WTC11 (cell line): ENCODE measurements at regions not wholly inside any gene's neighbourhood (a gene's known extent, or its start where the extent isn't known, plus 50 kb on each side); places are given as distances from the start of the nearest gene placed in this dataset.
A peak's percentile ranks its signal among the peaks of the same experiment; 100 is the strongest.

Source experiments
- ATAC-seq: fragments of 200-7000 bp; cut with Tn5 transposase; 2 replicates; pipeline ENCODE4 v1.10.0; 2021; ENCODE audit warnings: mild to moderate bottlenecking, moderate library complexity
- CTCF ChIA-PET: fragments of 300-600 bp; sonication (Branson Sonifier 250); formaldehyde crosslinking; loops from one replicate; lab custom pipeline; 2021; ENCODE audit warnings: antibody characterized with exemption; lab: Charles Lee
- POLR2A ChIA-PET: fragments of 350-600 bp; sonication (Branson Sonifier 250); formaldehyde crosslinking; loops from one replicate; lab custom pipeline; 2021; ENCODE audit warnings: antibody characterized with exemption; lab: Charles Lee
- DNase-seq: peaks from one replicate; pipeline ENCODE4 v3.0.0; 2021; ENCODE audit warnings: low spot score
- H3K27ac Mint-ChIP-seq: 2 replicates; pipeline ENCODE4 v1.8.0; 2021; ENCODE audit warnings: mixed read lengths
- H3K27me3 Mint-ChIP-seq: 2 replicates; pipeline ENCODE4 v1.8.0; 2021; ENCODE audit warnings: low read depth, mild to moderate bottlenecking, moderate library complexity, mixed read lengths
- H3K36me3 Mint-ChIP-seq: 2 replicates; pipeline ENCODE4 v1.8.0; 2021; ENCODE audit warnings: mixed read lengths
- H3K4me1 Mint-ChIP-seq: 2 replicates; pipeline ENCODE4 v1.8.0; 2022; ENCODE audit warnings: mixed read lengths
- H3K4me3 Mint-ChIP-seq: 2 replicates; pipeline ENCODE4 v1.8.0; 2021; ENCODE audit warnings: mild to moderate bottlenecking, moderate library complexity, mixed read lengths
- H3K9me3 Mint-ChIP-seq: 2 replicates; pipeline ENCODE4 v1.8.0; 2021; ENCODE audit warnings: mixed read lengths
- E2F4 ChIP-seq: sonication (generic); formaldehyde crosslinking; IDR thresholded peaks from 2 replicates; pipeline ENCODE4 v1.8.1; 2022; ENCODE audit warnings: low read depth, mild to moderate bottlenecking, moderate library complexity, missing genetic modification reagents, borderline replicate concordance
- E2F5 ChIP-seq: sonication (generic); formaldehyde crosslinking; IDR thresholded peaks from 2 replicates; pipeline ENCODE4 v1.8.1; 2022; ENCODE audit warnings: mild to moderate bottlenecking, moderate library complexity, missing genetic modification reagents
- FOXP1 ChIP-seq: sonication (generic); formaldehyde crosslinking; IDR thresholded peaks from 2 replicates; pipeline ENCODE4 v1.8.0; 2022; ENCODE audit warnings: missing genetic modification reagents, mild to moderate bottlenecking, moderate library complexity, borderline replicate concordance
- GABPB1 ChIP-seq: sonication (generic); formaldehyde crosslinking; IDR thresholded peaks from 2 replicates; pipeline ENCODE4 v1.8.1; 2023; ENCODE audit warnings: mild to moderate bottlenecking, missing genetic modification reagents
- IRF2 ChIP-seq: sonication (generic); formaldehyde crosslinking; IDR thresholded peaks from 2 replicates; pipeline ENCODE4 v1.8.0; 2022; ENCODE audit warnings: low read depth, missing genetic modification reagents, borderline replicate concordance
- JUN ChIP-seq: sonication (generic); formaldehyde crosslinking; IDR thresholded peaks from 2 replicates; pipeline ENCODE4 v1.8.0; 2023; ENCODE audit warnings: mild to moderate bottlenecking, missing genetic modification reagents
- SMAD4 ChIP-seq: sonication (generic); formaldehyde crosslinking; IDR thresholded peaks from 2 replicates; pipeline ENCODE4 v1.8.0; 2022; ENCODE audit warnings: mild to moderate bottlenecking, missing genetic modification reagents
- SP1 ChIP-seq: sonication (generic); formaldehyde crosslinking; conservative IDR thresholded peaks from 2 replicates; pipeline ENCODE4 v1.8.1; 2022; ENCODE audit warnings: missing genetic modification reagents
- TCF7 ChIP-seq: sonication (generic); formaldehyde crosslinking; IDR thresholded peaks from 2 replicates; pipeline ENCODE4 v1.8.0; 2022; ENCODE audit warnings: mild to moderate bottlenecking, low read depth, missing genetic modification reagents, moderate library complexity
- TEAD1 ChIP-seq: sonication (generic); formaldehyde crosslinking; IDR thresholded peaks from 2 replicates; pipeline ENCODE4 v1.8.0; 2022; ENCODE audit warnings: mild to moderate bottlenecking, missing genetic modification reagents
- TP53 ChIP-seq: sonication (generic); formaldehyde crosslinking; IDR thresholded peaks from 2 replicates; pipeline ENCODE4 v1.8.1; 2023; ENCODE audit warnings: mild to moderate bottlenecking, missing genetic modification reagents
- USF2 ChIP-seq: sonication (generic); formaldehyde crosslinking; IDR thresholded peaks from 2 replicates; pipeline ENCODE4 v1.8.1; 2023; ENCODE audit warnings: mild to moderate bottlenecking, missing genetic modification reagents, moderate library complexity
- ZNF138 ChIP-seq: sonication (generic); formaldehyde crosslinking; conservative IDR thresholded peaks from 2 replicates; pipeline ENCODE4 v1.8.1; 2022; ENCODE audit warnings: mild to moderate bottlenecking, moderate library complexity, missing genetic modification reagents
- ZNF396 ChIP-seq: fragments of 250-450 bp; sonication (Bioruptor Pico); IDR thresholded peaks from 2 replicates; pipeline ENCODE4 v1.8.0; 2021; ENCODE audit warnings: mild to moderate bottlenecking, moderate library complexity, borderline replicate concordance
- TF ChIP-seq, protein P1 (sequence below): fragments of 200-600 bp; IDR thresholded peaks from 2 replicates; pipeline ENCODE4 v1.8.0; 2022; ENCODE audit warnings: antibody characterized with exemption
- TF ChIP-seq, protein P2 (sequence below): fragments of 250-450 bp; sonication (Bioruptor Pico); conservative IDR thresholded peaks from 2 replicates; pipeline ENCODE4 v1.9.0; 2021; ENCODE audit warnings: mild to moderate bottlenecking
- TF ChIP-seq, protein P3 (sequence below): sonication (generic); formaldehyde crosslinking; IDR thresholded peaks from 2 replicates; pipeline ENCODE4 v1.8.0; 2022; ENCODE audit warnings: mild to moderate bottlenecking, missing genetic modification reagents
- TF ChIP-seq, protein P4 (sequence below): sonication (generic); formaldehyde crosslinking; IDR thresholded peaks from 2 replicates; pipeline ENCODE4 v1.8.0; 2023; ENCODE audit warnings: missing genetic modification reagents, mild to moderate bottlenecking, borderline replicate concordance

- CTCF ChIA-PET: interaction anchor here (0.6 to 1.9 kb wide), 11 partner anchors 8 to 311 kb away, joined by 3 to 8 read pairs (median 5); no protein-coding TSS in a partner anchor
- no peaks in the 10 kb centered on the region for H3K27me3 Mint-ChIP-seq
- peak; percentile 76 for ATAC-seq
- H3K27ac Mint-ChIP-seq: no peak overlapping the region
- TF ChIP-seq, protein P1, sequence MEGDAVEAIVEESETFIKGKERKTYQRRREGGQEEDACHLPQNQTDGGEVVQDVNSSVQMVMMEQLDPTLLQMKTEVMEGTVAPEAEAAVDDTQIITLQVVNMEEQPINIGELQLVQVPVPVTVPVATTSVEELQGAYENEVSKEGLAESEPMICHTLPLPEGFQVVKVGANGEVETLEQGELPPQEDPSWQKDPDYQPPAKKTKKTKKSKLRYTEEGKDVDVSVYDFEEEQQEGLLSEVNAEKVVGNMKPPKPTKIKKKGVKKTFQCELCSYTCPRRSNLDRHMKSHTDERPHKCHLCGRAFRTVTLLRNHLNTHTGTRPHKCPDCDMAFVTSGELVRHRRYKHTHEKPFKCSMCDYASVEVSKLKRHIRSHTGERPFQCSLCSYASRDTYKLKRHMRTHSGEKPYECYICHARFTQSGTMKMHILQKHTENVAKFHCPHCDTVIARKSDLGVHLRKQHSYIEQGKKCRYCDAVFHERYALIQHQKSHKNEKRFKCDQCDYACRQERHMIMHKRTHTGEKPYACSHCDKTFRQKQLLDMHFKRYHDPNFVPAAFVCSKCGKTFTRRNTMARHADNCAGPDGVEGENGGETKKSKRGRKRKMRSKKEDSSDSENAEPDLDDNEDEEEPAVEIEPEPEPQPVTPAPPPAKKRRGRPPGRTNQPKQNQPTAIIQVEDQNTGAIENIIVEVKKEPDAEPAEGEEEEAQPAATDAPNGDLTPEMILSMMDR: peak; percentile 48; the same call in 1 of the 2 replicates
- no peak for TF ChIP-seq E2F5 (CRISPR knock-in tag)
- TF ChIP-seq, protein P2, sequence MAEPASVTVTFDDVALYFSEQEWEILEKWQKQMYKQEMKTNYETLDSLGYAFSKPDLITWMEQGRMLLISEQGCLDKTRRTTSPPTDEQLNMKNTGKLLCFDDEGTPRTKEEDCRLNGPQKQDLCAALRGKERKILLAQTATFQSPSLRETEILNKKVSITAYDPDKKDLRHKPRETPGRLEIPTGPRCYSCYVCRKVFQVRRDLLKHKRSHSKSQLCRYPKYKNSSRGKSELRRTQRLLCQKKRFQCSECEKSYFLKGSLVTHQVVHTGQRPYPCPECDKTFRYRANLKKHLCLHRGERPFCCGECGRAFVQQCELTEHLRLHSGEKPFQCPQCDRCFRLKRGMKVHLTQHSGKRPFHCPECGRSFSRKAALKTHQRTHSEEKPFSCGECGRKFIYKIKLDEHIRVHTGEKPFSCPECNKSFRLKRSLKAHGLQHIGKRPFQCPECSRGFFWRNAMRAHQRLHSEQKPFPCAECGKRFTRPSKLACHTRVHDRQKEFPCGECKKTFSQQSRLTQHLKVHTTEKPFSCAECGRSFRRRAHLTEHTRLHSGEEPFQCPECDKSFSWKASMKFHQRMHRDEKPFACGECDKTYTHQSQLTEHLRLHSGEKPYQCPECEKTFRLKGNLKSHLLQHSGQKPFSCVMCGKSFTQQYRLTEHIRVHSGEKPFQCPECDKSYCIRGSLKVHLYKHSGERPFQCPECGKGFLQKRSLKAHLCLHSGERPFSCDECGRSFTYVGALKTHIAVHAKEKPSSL (CRISPR knock-in tag): no peak
- no peak for TF ChIP-seq FOXP1 (CRISPR knock-in tag)
- no peak for TF ChIP-seq TCF7 (CRISPR knock-in tag)
- TF ChIP-seq, all 79 proteins: peak for 1
- Mint-ChIP-seq H3K9me3 (peaks cover 8% of the 10 kb centered on the region; the same call in 1 of the 2 replicates), H3K4me3 (no peak overlapping the region), H3K4me1 (peaks cover 7% of the 10 kb centered on the region), H3K36me3 (0 out of 2 replicates have a peak, but pooled peaks cover 3% of the 10 kb centered on the region)
- peak; percentile 14 for DNase-seq
- POLR2A ChIA-PET: no interaction called here
Measured at GRCh38 chr1:58204284-58204683, 342.2 kb downstream of the OMA1 start.

DNA sequence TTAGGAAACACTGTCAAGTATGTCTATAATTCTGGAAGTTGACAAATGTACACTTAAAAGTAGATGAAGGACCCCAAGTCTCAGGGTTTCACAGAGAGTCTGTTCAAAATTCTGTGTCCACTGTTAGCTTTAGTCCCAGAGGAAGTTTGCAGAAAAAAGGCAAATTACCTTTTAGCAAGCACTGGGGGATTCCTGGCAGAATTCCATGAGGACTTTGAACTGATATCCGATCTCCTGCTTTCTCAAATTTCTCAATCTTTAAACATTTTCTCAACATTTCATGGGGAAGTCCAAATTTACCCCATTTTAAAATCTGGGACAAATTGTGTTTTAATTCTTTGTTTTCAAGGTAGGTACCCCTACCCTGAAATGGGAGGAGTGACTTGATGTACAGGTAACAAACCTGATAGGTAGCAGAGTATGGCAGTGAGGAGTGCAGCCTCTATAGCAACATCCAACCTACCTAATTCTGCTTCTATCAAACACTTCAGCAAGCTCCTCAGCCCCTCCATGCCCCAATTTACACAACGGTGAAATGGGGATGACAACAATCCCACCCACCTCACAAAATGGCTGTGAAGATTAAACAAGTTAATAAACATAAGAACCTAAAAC is 344.9 kb downstream of the OMA1 start:
- ATAC-seq: no peak
- Mint-ChIP-seq H3K4me1 (no peaks in the 10 kb centered on the region), H3K4me3 (no peak overlapping the region), H3K27ac (no peak overlapping the region), H3K27me3 (no peaks in the 10 kb centered on the region), H3K36me3 (no peaks in the 10 kb centered on the region), H3K9me3 (peaks cover 3% of the 10 kb centered on the region)
- ChIA-PET CTCF (no interaction called here), POLR2A (no interaction called here)
- no peak for DNase-seq
- TF ChIP-seq ZNF138 (CRISPR knock-in tag) (no peak), IRF2 (CRISPR knock-in tag) (no peak), GABPB1 (CRISPR knock-in tag) (no peak), SMAD4 (CRISPR knock-in tag) (no peak), TEAD1 (CRISPR knock-in tag) (no peak), E2F4 (CRISPR knock-in tag) (no peak), TP53 (CRISPR knock-in tag) (no peak), USF2 (CRISPR knock-in tag) (no peak), JUN (CRISPR knock-in tag) (no peak), ZNF396 (CRISPR knock-in tag) (no peak), E2F5 (CRISPR knock-in tag) (no peak), SP1 (CRISPR knock-in tag) (no peak)
- TF ChIP-seq, protein P3, sequence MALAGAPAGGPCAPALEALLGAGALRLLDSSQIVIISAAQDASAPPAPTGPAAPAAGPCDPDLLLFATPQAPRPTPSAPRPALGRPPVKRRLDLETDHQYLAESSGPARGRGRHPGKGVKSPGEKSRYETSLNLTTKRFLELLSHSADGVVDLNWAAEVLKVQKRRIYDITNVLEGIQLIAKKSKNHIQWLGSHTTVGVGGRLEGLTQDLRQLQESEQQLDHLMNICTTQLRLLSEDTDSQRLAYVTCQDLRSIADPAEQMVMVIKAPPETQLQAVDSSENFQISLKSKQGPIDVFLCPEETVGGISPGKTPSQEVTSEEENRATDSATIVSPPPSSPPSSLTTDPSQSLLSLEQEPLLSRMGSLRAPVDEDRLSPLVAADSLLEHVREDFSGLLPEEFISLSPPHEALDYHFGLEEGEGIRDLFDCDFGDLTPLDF: no peak
- TF ChIP-seq, protein P4, sequence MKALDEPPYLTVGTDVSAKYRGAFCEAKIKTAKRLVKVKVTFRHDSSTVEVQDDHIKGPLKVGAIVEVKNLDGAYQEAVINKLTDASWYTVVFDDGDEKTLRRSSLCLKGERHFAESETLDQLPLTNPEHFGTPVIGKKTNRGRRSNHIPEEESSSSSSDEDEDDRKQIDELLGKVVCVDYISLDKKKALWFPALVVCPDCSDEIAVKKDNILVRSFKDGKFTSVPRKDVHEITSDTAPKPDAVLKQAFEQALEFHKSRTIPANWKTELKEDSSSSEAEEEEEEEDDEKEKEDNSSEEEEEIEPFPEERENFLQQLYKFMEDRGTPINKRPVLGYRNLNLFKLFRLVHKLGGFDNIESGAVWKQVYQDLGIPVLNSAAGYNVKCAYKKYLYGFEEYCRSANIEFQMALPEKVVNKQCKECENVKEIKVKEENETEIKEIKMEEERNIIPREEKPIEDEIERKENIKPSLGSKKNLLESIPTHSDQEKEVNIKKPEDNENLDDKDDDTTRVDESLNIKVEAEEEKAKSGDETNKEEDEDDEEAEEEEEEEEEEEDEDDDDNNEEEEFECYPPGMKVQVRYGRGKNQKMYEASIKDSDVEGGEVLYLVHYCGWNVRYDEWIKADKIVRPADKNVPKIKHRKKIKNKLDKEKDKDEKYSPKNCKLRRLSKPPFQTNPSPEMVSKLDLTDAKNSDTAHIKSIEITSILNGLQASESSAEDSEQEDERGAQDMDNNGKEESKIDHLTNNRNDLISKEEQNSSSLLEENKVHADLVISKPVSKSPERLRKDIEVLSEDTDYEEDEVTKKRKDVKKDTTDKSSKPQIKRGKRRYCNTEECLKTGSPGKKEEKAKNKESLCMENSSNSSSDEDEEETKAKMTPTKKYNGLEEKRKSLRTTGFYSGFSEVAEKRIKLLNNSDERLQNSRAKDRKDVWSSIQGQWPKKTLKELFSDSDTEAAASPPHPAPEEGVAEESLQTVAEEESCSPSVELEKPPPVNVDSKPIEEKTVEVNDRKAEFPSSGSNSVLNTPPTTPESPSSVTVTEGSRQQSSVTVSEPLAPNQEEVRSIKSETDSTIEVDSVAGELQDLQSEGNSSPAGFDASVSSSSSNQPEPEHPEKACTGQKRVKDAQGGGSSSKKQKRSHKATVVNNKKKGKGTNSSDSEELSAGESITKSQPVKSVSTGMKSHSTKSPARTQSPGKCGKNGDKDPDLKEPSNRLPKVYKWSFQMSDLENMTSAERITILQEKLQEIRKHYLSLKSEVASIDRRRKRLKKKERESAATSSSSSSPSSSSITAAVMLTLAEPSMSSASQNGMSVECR (CRISPR knock-in tag): no peak
